ENCODE measurements at regions not wholly inside any gene's neighbourhood (a gene's known extent, or its start where the extent isn't known, plus 50 kb on each side); places are given as distances from the start of the nearest gene placed in this dataset.

DNA sequence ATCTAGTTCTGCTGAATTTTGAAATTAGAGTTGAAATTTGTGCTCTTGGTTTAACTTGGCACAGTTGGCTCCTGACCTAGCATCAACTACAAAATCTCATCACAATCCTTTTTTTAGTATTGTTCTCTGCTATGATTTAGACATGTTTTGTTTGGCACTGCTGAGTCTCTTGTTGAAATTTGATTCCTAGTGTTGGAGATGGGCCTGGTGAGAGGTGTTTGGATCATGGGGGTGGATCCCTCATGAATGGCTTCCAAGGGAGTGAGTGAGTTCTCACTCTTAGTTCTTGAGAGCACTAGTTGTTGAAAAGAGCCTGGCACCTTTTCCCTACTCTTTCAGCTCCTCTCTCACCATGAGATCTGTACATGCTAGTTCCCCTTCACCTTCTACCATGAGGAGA, 605.6 kb upstream of the SLC39A10 start:
- H3K36me3 ChIP-seq (ENCODE audit: low read depth), result no peaks in the 10 kb centered on the region
- DNase-seq (ENCODE audit: low spot score), result no peak

DNA sequence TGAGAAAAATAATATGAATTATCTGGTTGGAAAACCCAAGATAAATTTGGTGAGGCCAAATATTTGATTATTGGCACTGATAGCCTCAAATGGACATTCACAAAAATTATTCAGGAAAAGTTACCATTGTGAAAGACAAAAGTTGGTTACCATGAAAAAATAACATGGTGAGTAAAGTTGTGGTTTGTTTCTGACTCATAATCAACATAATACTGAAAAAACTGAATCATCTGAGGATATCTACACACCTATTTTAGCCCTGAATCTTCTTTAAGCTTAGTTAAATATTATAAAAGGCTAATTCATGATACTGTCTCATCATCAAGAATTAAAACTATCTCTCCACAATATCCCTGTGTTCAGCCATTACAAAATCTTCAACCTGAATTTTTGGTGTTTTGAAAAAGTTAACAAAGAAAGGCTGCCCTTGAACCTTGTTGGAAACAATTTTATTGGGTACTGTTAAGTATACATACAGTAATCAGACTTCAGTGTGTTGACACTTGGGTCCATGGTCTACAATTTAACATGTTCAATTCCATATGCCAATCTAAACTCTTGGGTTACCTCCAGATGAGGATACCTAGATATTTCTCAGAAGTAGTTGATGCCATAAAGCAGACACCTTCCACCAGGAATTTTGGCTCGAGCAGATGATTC, 607.5 kb upstream of the SLC39A10 start:
- Histone ChIP-seq H3K27ac (ENCODE audit: poor library complexity, severe bottlenecking) (no peak overlapping the region), H3K9me3 (ENCODE audit: severe bottlenecking) (no peaks in the 10 kb centered on the region), H3K36me3 (ENCODE audit: low read depth) (no peaks in the 10 kb centered on the region), H3K4me1 (ENCODE audit: insufficient read depth, poor library complexity, severe bottlenecking) (no peaks in the 10 kb centered on the region), H3K4me3 (ENCODE audit: severe bottlenecking) (no peak overlapping the region), H3K27me3 (ENCODE audit: insufficient read depth, poor library complexity, severe bottlenecking) (no peaks in the 10 kb centered on the region)
- TF ChIP-seq, protein P1, sequence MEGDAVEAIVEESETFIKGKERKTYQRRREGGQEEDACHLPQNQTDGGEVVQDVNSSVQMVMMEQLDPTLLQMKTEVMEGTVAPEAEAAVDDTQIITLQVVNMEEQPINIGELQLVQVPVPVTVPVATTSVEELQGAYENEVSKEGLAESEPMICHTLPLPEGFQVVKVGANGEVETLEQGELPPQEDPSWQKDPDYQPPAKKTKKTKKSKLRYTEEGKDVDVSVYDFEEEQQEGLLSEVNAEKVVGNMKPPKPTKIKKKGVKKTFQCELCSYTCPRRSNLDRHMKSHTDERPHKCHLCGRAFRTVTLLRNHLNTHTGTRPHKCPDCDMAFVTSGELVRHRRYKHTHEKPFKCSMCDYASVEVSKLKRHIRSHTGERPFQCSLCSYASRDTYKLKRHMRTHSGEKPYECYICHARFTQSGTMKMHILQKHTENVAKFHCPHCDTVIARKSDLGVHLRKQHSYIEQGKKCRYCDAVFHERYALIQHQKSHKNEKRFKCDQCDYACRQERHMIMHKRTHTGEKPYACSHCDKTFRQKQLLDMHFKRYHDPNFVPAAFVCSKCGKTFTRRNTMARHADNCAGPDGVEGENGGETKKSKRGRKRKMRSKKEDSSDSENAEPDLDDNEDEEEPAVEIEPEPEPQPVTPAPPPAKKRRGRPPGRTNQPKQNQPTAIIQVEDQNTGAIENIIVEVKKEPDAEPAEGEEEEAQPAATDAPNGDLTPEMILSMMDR (IDR thresholded peaks at IDR 0.05; ENCODE audit: poor library complexity, severe bottlenecking), result no peak
- ATAC-seq (ENCODE audit: low read depth) (peak; percentile 66), DNase-seq (ENCODE audit: low spot score) (no peak)

More for the DNA sequence above, 605.6 kb upstream of the SLC39A10 start:
- H3K27ac ChIP-seq (ENCODE audit: poor library complexity, severe bottlenecking), result no peak overlapping the region
- peak; percentile 52; the same call in 2 of the 3 replicates for ATAC-seq (ENCODE audit: low read depth)
- TF ChIP-seq, protein P1 (IDR thresholded peaks at IDR 0.05; ENCODE audit: poor library complexity, severe bottlenecking), result no peak
- H3K27me3 ChIP-seq (ENCODE audit: insufficient read depth, poor library complexity, severe bottlenecking), result no peaks in the 10 kb centered on the region
- no peaks in the 10 kb centered on the region for H3K4me1 ChIP-seq (ENCODE audit: insufficient read depth, poor library complexity, severe bottlenecking)
- H3K4me3 ChIP-seq (ENCODE audit: severe bottlenecking), result no peak overlapping the region
- H3K9me3 ChIP-seq (ENCODE audit: severe bottlenecking), result no peaks in the 10 kb centered on the region

DNA sequence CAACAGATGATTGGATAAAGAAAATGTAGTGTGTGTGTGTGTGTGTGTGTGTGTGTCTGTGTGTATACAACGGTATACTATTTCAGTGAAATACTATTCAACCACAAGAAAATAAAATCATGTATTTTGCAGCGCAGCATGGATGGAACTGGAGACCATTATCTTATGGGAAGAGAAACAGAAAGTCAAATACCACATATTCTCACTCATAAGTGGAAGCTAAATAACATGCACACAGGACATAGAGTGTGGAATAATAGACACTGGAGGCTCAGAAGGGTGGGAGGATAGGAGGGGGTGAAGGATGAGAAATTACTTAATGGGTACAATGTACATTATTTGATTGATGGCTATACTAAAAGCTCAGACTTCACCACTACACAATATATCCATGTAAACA, 609.1 kb upstream of the SLC39A10 start:
- TF ChIP-seq, protein P1 (IDR thresholded peaks at IDR 0.05; ENCODE audit: poor library complexity, severe bottlenecking), result no peak
- Histone ChIP-seq H3K27me3 (ENCODE audit: insufficient read depth, poor library complexity, severe bottlenecking) (no peaks in the 10 kb centered on the region), H3K36me3 (ENCODE audit: low read depth) (no peaks in the 10 kb centered on the region), H3K27ac (ENCODE audit: poor library complexity, severe bottlenecking) (no peak overlapping the region), H3K9me3 (ENCODE audit: severe bottlenecking) (no peaks in the 10 kb centered on the region), H3K4me3 (ENCODE audit: severe bottlenecking) (no peak overlapping the region), H3K4me1 (ENCODE audit: insufficient read depth, poor library complexity, severe bottlenecking) (no peaks in the 10 kb centered on the region)
- ATAC-seq (ENCODE audit: low read depth) (no peak), DNase-seq (ENCODE audit: low spot score) (no peak)

DNA sequence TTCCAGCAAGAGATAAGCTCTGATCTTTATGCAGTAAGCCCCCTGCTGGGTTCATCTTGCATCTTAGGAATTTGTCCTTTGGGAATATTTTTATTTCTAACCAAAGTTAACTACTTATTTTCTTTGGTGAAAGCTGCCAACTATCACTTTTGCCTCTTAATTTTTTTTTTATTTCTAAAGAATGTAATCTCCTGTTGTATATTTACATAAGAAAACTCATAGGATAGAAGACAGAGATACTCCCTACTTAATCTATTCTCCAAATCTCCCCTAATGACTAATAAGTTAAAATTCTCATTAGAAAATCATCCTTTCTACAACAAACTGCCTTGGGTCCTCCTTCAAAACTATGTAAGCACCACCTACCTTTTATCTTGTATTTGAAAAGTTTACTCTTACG, 612.2 kb upstream of the SLC39A10 start:
- DNase-seq (ENCODE audit: low spot score) (no peak), ATAC-seq (ENCODE audit: low read depth) (no peak)
- Histone ChIP-seq H3K27me3 (ENCODE audit: insufficient read depth, poor library complexity, severe bottlenecking) (no peaks in the 10 kb centered on the region), H3K36me3 (ENCODE audit: low read depth) (no peaks in the 10 kb centered on the region), H3K9me3 (ENCODE audit: severe bottlenecking) (no peaks in the 10 kb centered on the region), H3K4me1 (ENCODE audit: insufficient read depth, poor library complexity, severe bottlenecking) (no peaks in the 10 kb centered on the region), H3K27ac (ENCODE audit: poor library complexity, severe bottlenecking) (no peak overlapping the region), H3K4me3 (ENCODE audit: severe bottlenecking) (no peak overlapping the region)
- TF ChIP-seq, protein P1 (IDR thresholded peaks at IDR 0.05; ENCODE audit: poor library complexity, severe bottlenecking), result no peak

DNA sequence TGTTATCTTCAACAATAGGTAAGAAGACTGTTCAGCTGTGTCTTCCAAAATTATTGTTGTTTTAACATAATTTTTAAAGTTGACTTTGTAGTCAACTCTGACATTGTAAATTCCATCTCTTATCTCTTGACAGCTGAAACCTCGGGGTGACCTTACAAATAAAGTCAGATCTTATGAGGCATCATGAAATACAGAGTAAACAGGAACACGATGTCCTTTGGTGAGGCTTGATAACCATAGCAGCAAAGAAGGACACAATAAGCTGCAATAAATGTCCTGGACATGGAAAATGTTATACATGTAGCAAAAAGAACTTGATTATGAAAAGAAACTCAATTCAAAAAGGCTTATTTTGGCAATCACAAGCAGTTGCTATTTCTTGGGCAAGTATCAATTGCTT, 618.9 kb upstream of the SLC39A10 start:
- no peak overlapping the region for H3K27ac ChIP-seq (ENCODE audit: poor library complexity, severe bottlenecking)
- TF ChIP-seq, protein P1 (IDR thresholded peaks at IDR 0.05; ENCODE audit: poor library complexity, severe bottlenecking), result no peak
- ATAC-seq (ENCODE audit: low read depth), result no peak
- DNase-seq (ENCODE audit: low spot score), result no peak
- H3K4me3 ChIP-seq (ENCODE audit: severe bottlenecking), result no peak overlapping the region
- H3K27me3 ChIP-seq (ENCODE audit: insufficient read depth, poor library complexity, severe bottlenecking), result no peaks in the 10 kb centered on the region
- H3K9me3 ChIP-seq (ENCODE audit: severe bottlenecking), result no peaks in the 10 kb centered on the region
- H3K36me3 ChIP-seq (ENCODE audit: low read depth), result no peaks in the 10 kb centered on the region
- no peaks in the 10 kb centered on the region for H3K4me1 ChIP-seq (ENCODE audit: insufficient read depth, poor library complexity, severe bottlenecking)
